Breast epithelium (tissue), 3 donors: ENCODE measurements at regions not wholly inside any gene's neighbourhood (a gene's known extent, or its start where the extent isn't known, plus 50 kb on each side); places are given as distances from the start of the nearest gene placed in this dataset.

Experiments used
- POLR2A ChIP-seq: fragments of 450-650 bp; IDR thresholded peaks from one replicate; pipeline ENCODE4 v1.6.1; 2016; ENCODE audit warnings: antibody characterized with exemption, mild to moderate bottlenecking, moderate library complexity
- TF ChIP-seq, protein P1 (sequence below), 3 donors: fragments of 450-650 bp; IDR thresholded peaks; one replicate each; pipeline ENCODE4 v1.5.1; 2016 to 2017; ENCODE audit warnings: antibody characterized with exemption in 3 of 3, mild to moderate bottlenecking in 3 of 3, moderate library complexity in 3 of 3

DNA sequence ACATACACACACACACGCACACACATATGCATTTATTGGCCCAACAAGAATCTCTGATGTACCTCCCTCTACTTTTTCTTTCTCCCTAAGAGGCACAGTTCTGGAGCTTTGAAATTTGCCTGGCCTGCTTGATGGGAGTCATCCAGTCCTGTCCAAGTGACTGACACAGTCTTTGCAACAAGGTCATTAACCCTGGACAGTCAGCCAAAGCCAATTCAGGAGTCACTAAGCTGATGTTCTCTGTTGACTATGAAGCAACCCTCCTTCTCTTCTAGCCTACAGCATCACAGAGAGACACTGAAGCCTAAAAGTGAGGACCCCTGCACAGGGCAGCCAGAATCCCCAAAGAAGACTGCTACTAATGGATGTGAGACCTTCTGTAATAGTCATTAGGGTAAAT lies 123.1 kb downstream of the HHIPL2 start:
- TF ChIP-seq POLR2A: no peak
- TF ChIP-seq, protein P1, sequence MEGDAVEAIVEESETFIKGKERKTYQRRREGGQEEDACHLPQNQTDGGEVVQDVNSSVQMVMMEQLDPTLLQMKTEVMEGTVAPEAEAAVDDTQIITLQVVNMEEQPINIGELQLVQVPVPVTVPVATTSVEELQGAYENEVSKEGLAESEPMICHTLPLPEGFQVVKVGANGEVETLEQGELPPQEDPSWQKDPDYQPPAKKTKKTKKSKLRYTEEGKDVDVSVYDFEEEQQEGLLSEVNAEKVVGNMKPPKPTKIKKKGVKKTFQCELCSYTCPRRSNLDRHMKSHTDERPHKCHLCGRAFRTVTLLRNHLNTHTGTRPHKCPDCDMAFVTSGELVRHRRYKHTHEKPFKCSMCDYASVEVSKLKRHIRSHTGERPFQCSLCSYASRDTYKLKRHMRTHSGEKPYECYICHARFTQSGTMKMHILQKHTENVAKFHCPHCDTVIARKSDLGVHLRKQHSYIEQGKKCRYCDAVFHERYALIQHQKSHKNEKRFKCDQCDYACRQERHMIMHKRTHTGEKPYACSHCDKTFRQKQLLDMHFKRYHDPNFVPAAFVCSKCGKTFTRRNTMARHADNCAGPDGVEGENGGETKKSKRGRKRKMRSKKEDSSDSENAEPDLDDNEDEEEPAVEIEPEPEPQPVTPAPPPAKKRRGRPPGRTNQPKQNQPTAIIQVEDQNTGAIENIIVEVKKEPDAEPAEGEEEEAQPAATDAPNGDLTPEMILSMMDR (IDR thresholded peaks at IDR 0.05): no peak
